ENCODE measurements at regions not wholly inside any gene's neighbourhood (a gene's known extent, or its start where the extent isn't known, plus 50 kb on each side); places are given as distances from the start of the nearest gene placed in this dataset.
A peak's percentile ranks its signal among the peaks of the same experiment; 100 is the strongest.
"Not testable (repeated sequence)": the region's sequence is repeated elsewhere in the genome, so short reads cannot be mapped to it uniquely, and the experiment has no call there.

- DNase-seq = no peak
These were observed 75.3 kb downstream of the UTRN start for GRCh38 chr6:144360401-144360800.

GRCh38 chr6:144361016-144361415, 75.9 kb downstream of the UTRN start:
- no peak for DNase-seq

DNA sequence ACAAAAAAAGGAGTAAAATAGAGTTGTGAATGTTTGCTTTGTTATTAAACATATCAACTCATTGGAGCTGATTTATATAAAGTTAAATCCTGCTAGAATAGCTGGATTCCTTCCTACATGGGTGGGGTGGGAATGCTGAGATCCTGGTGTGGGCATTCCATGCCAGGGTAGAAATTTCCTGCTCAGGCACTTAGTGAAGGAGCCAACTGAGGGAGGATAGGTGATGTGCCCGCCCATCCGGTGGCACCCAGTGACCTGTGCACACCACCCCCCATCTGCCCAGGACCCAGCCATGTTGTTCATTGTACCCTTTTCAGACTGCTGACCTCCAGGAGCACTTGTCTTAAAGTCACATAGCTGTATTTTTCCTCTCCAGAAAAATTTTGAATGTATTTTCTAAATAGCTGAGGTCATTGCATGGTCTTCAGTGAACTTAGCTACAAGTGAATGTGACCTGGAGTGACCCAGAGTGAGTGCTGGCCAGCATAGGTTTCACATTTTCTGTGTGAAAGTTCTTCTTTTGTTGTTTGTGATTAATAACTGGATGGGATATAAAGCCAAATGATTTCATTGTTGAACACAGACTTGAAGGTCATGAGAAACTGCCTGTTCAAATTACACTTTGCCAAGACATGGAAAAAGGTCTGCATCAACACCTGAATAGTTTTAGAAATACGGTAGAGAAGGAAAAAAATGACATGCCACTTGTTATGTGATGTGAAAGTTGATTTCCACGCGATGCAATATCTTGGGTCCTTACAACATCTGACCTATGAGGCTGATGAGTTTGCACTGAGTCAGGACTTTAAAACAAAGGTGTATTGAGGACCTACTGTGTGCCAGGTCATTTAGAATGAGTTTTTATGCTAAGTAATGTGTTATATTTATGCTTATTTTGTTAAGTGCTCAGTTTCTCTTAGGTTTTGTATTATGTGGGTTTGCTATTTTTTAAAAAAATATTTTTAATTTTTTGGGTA, 77.2 kb downstream of the UTRN start:
- DNase-seq = no peak

- no peak for DNase-seq
These were observed 79.1 kb downstream of the UTRN start for GRCh38 chr6:144364208-144364720.

DNA sequence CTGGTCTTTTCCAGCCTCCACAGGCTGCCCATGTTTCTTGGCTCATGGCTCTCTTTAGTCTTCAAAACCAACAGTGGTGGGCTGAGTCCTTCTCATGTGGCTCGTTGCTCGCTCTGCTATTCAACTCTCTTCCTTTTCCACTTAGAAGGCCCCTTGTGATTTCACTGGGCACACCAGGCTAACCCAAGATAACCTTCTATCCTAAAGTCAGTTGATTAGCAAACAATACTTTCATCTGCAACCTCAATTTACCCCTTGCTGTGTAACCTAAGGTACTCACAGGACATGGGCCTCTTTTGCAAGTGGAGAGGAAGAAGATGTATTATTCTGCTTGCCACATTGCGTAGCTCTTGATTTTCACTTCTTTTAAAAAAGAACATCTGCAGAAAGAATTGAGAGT, 79.6 kb downstream of the UTRN start:
- DNase-seq = no peak

DNA sequence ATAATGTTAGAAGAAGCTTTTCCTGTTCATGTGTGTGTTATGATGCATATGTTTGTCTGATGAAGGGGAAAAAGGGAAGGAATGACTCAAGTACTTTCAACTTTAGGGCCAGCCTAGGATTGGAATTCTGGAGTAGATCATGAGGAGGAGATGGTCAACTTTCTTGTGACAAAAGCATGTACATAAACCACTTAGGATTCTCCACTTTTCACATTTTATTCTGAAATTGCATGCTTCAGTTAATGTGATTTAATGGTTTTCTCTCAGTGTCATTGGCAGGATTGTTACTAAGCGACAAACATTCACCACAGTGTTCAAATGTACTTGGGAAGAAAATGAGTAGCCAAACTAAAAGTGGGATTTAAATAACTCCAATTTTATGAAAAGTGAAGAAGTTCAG, 80.1 kb downstream of the UTRN start:
- DNase-seq = peak; percentile 43

GRCh38 chr6:144369696-144370095, 84.6 kb downstream of the UTRN start:
- not testable (repeated sequence) for DNase-seq

GRCh38 chr6:144372116-144372515, 87.0 kb downstream of the UTRN start:
- no peak for DNase-seq

- DNase-seq = no peak
These were observed 87.8 kb downstream of the UTRN start for GRCh38 chr6:144372611-144373594.

- not testable (repeated sequence) for DNase-seq
These were observed 89.4 kb downstream of the UTRN start for GRCh38 chr6:144374525-144374924.

- peak; percentile 89 for DNase-seq
These were observed 92.6 kb downstream of the UTRN start for GRCh38 chr6:144377586-144378210.

- no peak for DNase-seq
These were observed 93.3 kb downstream of the UTRN start for GRCh38 chr6:144378437-144378836.

DNA sequence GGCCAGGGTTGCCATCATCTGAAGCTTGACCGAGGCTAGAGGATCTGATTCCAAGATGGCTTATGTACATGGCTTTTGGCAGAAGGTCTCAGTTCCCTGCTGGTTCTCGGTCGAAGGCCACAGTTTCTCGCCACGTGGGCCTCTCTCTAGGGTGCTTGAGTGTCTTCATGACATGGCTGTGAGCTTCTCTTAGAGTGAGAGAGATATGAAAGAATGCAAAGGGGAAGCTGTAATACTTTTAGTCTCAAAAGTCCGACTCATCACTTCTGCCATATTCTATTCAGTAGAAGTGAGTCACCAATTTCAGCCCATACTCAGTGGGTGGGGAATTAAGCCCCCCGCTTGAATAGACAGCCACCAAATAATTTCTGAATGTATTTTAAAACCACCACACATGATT, 94.2 kb downstream of the UTRN start:
- peak; percentile 85 for DNase-seq

DNA sequence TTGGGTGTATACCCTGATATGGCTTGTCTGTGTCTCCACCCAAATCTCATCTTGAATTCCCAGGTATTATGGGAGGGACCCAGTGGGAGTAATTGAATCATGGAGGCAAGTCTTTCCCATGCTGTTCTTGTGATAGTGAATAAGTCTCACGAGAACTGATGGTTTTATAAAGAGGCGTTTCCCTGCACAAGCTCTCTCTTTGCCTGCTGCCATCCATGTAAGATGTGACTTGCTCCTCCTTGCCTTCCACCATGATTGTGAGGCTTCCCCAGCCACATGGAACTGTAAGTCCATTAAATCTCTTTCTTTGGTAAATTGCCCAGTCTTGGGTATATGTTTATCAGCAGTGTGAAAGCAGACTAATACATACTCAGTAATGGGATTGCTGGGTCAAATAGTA, 96.4 kb downstream of the UTRN start:
- DNase-seq = not testable (repeated sequence)

GRCh38 chr6:144383336-144383735, 98.2 kb downstream of the UTRN start:
- no peak for DNase-seq

DNA sequence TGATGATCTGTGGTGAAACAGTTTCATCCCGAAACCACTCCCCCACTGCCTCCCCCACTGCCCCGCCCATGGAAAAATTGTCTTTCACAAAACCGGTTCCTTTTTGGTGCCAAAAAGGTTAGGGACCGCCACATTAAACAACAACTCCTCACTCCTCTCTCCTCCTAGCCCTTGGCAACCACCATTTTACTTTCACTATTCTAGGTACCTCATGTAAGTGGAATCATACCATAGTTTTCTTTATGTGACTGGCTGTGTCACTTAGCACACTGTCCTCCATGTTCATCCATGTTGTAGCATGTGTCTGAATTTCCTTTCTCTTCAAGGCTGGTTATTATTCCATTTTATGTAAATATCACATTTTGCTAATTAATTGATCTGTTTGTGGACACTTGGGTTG, 99.3 kb downstream of the UTRN start:
- no peak for DNase-seq

DNA sequence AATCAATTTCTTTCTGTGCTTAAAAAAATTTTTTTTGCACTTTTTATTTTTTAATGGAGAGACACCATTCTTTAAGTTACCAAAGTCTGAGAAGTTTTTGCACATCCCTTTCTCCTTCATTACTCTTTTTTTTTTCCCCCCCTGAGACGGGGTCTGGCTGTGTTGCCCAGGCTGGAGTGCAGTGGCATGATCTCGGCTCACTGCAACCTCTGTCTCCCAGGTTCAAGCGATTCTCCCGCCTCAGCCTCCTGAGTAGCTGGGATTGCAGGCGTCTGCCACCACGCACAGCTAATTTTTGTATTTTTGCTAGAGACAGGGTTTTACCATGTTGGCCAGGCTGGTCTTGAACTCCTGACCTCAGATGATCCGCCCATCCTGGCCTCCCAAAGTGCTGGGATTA, 104.3 kb downstream of the UTRN start:
- not testable (repeated sequence) for DNase-seq

DNA sequence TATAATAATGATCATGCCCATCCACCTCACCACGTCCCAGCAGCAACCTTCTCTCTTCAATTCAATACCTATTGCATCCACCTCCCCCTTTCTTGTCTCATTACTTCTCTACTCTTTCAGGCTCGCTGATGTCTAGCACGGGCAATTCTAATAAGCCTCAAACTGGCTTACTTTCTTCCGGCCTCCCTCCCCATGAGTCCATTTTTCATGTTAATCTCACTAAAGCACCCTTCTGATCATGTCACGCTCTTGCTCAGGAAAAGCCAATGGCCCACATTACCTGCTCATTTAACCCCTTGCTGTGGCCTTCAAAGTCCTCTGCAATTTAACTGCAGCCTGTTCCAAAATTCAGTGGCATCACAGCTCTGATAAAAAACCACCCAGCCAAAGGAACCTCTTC, 105.1 kb downstream of the UTRN start:
- no peak for DNase-seq

GRCh38 chr6:144390886-144391285, 105.8 kb downstream of the UTRN start:
- DNase-seq = no peak

DNA sequence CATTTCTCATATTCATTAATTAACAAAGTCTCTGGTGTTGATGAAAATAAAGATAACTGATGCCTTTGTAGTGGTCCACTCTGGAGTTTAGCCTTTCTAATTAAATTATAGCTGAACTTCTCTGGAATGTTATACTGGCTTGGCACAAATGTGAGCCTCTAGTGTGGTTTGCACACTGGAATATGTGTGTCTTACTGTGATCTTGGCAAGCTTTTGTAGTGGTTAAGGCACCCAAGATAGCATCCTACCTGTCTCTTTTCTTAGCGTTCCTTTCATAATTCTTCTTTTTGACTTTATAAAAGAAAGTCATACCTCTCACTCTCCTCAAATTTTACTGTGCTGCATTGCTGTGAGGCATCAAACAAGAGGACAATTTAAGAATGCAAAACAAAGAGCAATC, 107.4 kb downstream of the UTRN start:
- DNase-seq = no peak

GRCh38 chr6:144394210-144394609, 109.1 kb downstream of the UTRN start:
- peak; percentile 23 for DNase-seq

- DNase-seq = no peak
These were observed 109.9 kb downstream of the UTRN start for GRCh38 chr6:144395014-144395413.

- DNase-seq = no peak
These were observed 110.7 kb downstream of the UTRN start for GRCh38 chr6:144395826-144396225.
